ENCODE measurements at regions not wholly inside any gene's neighbourhood (a gene's known extent, or its start where the extent isn't known, plus 50 kb on each side); places are given as distances from the start of the nearest gene placed in this dataset.

GRCh38 chr5:43833961-43834360 lies 231.0 kb downstream of the NNT start:
- no peak for TF ChIP-seq CTCF (IDR thresholded peaks at IDR 0.05)
- TF ChIP-seq POLR2AphosphoS5 (IDR thresholded peaks at IDR 0.05): no peak
